Keratinocyte (primary cell): ENCODE measurements at regions not wholly inside any gene's neighbourhood (a gene's known extent, or its start where the extent isn't known, plus 50 kb on each side); places are given as distances from the start of the nearest gene placed in this dataset.

Experiments used
- DNase-seq: peaks from one replicate; pipeline ENCODE4 v3.0.0-alpha.2; 2011; ENCODE audit warnings: low read depth, missing footprints, low spot score
- FAIRE-seq: peaks from 2 replicates; lab custom pipeline; 2011; peaks lifted over from hg19 to GRCh38; lab: Jason Lieb, UNC
- H2AFZ ChIP-seq: 2 replicates; pipeline ENCODE4 v1.6.0; 2012; ENCODE audit warnings: low read length, control low read depth, inconsistent platforms; ENCODE audit not compliant: control insufficient read depth
- H3K27ac ChIP-seq: 2 replicates; pipeline ENCODE4 v1.5.1; 2011; ENCODE audit warnings: low read length; ENCODE audit not compliant: control insufficient read depth, insufficient read depth
- H3K27me3 ChIP-seq: 3 replicates; pipeline ENCODE4 v1.6.0; 2011; ENCODE audit warnings: low read length; ENCODE audit not compliant: control insufficient read depth, insufficient read depth; ENCODE audit errors: extremely low read depth
- H3K36me3 ChIP-seq, 2 experiments: 2 replicates in 1 of 2; 3 replicates in 1 of 2; pipeline ENCODE4 v1.5.1; 2011; ENCODE audit warnings: low read length in 2 of 2, mild to moderate bottlenecking in 1 of 2; ENCODE audit not compliant: control insufficient read depth in 2 of 2, insufficient read depth in 2 of 2; ENCODE audit errors: extremely low read depth in 1 of 2
- H3K4me1 ChIP-seq: 3 replicates; pipeline ENCODE4 v1.5.1; 2011; ENCODE audit warnings: low read length; ENCODE audit not compliant: control insufficient read depth, insufficient read depth; ENCODE audit errors: extremely low read depth
- H3K4me2 ChIP-seq: 3 replicates; pipeline ENCODE4 v1.6.0; 2011; ENCODE audit warnings: low read depth, low read length; ENCODE audit not compliant: control insufficient read depth, insufficient read depth; ENCODE audit errors: extremely low read depth
- H3K4me3 ChIP-seq, 3 experiments: fragments of 200-600 bp in 1 of 3; sonication (generic) in 1 of 3; 2 replicates in 2 of 3; 3 replicates in 1 of 3; pipeline ENCODE4 v1.5.1; 2011 to 2016; ENCODE audit warnings: low read length in 3 of 3, mild to moderate bottlenecking in 3 of 3, control low read depth in 2 of 3, inconsistent platforms in 1 of 3, low read depth in 1 of 3, mixed read lengths in 1 of 3, mixed run types in 1 of 3, moderate library complexity in 1 of 3; ENCODE audit not compliant: control insufficient read depth in 2 of 3, insufficient read depth in 2 of 3; ENCODE audit errors: extremely low read depth in 1 of 3
- H3K79me2 ChIP-seq: 2 replicates; pipeline ENCODE4 v1.6.0; 2012; ENCODE audit warnings: low read length; ENCODE audit not compliant: control insufficient read depth, insufficient read depth
- H3K9ac ChIP-seq: 3 replicates; pipeline ENCODE4 v1.6.0; 2011; ENCODE audit warnings: low read length; ENCODE audit not compliant: control insufficient read depth, insufficient read depth; ENCODE audit errors: extremely low read depth
- H3K9me1 ChIP-seq: 3 replicates; pipeline ENCODE4 v1.6.0; 2011; ENCODE audit warnings: low read length; ENCODE audit not compliant: control insufficient read depth, insufficient read depth; ENCODE audit errors: extremely low read depth
- H3K9me3 ChIP-seq: 2 replicates; pipeline ENCODE4 v1.5.1; 2012; ENCODE audit warnings: low read depth, low read length; ENCODE audit not compliant: control insufficient read depth
- H4K20me1 ChIP-seq: 3 replicates; pipeline ENCODE4 v1.6.0; 2011; ENCODE audit warnings: low read length; ENCODE audit not compliant: control insufficient read depth, insufficient read depth; ENCODE audit errors: extremely low read depth
- EZH2 ChIP-seq: IDR thresholded peaks from one replicate; pipeline ENCODE4 v1.6.1; 2012; ENCODE audit warnings: inconsistent platforms, mild to moderate bottlenecking, low read length, moderate library complexity
- dilution Hi-C: fragments of 300-500 bp; cut with MboI; formaldehyde crosslinking; loops from one replicate; pipeline ENCODE4 v1.7.0; 2020; ENCODE audit warnings: low sequenced_read_pairs; ENCODE audit not compliant: extremely low pct_ligation_motif_present
- TF ChIP-seq, protein P1 (sequence below), 3 experiments: IDR thresholded peaks in 1 of 3; conservative IDR thresholded peaks in 1 of 3; optimal IDR thresholded peaks in 1 of 3; 2 replicates in 2 of 3; 3 replicates in 1 of 3; pipeline versions ENCODE3 to v1.5.1; 2011; ENCODE audit warnings: low read length in 3 of 3, mild to moderate bottlenecking in 3 of 3, moderate library complexity in 2 of 3, control low read depth in 1 of 3, inconsistent platforms in 1 of 3; ENCODE audit not compliant: insufficient read depth in 2 of 3; ENCODE audit errors: extremely low read depth in 1 of 3

DNA sequence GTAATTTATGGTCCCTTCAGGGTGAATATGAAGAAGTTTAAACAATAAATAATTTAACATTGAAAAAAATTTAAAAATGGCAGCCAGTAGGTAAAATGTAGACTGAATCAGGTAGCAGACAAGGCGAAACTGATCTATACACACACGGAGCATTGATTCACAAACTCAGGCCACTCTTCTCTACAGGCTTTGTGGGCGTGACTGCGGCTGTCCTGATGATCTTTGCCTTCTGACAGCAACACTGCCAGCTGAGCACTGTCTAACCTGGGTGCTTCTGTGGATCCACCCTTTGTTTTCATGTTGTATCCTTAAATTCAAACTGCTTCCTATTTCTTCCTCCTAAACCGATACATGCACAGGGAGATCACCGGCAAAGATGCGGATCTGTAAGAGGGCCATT is 315.4 kb upstream of the ADCY2 start:
- dilution Hi-C loops, result no loop called here
- no peaks in the 10 kb centered on the region for H3K9me1 ChIP-seq
- H3K4me2 ChIP-seq, result no peak overlapping the region
- H4K20me1 ChIP-seq, result no peaks in the 10 kb centered on the region
- no peaks in the 10 kb centered on the region for H3K9me3 ChIP-seq
- TF ChIP-seq, protein P1, sequence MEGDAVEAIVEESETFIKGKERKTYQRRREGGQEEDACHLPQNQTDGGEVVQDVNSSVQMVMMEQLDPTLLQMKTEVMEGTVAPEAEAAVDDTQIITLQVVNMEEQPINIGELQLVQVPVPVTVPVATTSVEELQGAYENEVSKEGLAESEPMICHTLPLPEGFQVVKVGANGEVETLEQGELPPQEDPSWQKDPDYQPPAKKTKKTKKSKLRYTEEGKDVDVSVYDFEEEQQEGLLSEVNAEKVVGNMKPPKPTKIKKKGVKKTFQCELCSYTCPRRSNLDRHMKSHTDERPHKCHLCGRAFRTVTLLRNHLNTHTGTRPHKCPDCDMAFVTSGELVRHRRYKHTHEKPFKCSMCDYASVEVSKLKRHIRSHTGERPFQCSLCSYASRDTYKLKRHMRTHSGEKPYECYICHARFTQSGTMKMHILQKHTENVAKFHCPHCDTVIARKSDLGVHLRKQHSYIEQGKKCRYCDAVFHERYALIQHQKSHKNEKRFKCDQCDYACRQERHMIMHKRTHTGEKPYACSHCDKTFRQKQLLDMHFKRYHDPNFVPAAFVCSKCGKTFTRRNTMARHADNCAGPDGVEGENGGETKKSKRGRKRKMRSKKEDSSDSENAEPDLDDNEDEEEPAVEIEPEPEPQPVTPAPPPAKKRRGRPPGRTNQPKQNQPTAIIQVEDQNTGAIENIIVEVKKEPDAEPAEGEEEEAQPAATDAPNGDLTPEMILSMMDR (optimal IDR thresholded peaks at IDR 0.05 in 1 of 3, IDR thresholded peaks at IDR 0.05 in 1 of 3, conservative IDR thresholded peaks at IDR 0.05 in 1 of 3; ENCODE audit: extremely low read depth in 1 of 3, insufficient read depth in 2 of 3, low read length in 3 of 3), result no peak
- TF ChIP-seq EZH2, result no peak
- FAIRE-seq (no peak), DNase-seq (no peak)
- no peaks in the 10 kb centered on the region for H3K36me3 ChIP-seq
- no peaks in the 10 kb centered on the region for H3K4me1 ChIP-seq
- H3K79me2 ChIP-seq, result no peaks in the 10 kb centered on the region
- H2AFZ ChIP-seq, result no peak overlapping the region
- H3K9ac ChIP-seq, result no peak overlapping the region
- H3K27ac ChIP-seq, result no peak overlapping the region
- no peaks in the 10 kb centered on the region for H3K27me3 ChIP-seq
- H3K4me3 ChIP-seq, result no peak overlapping the region

DNA sequence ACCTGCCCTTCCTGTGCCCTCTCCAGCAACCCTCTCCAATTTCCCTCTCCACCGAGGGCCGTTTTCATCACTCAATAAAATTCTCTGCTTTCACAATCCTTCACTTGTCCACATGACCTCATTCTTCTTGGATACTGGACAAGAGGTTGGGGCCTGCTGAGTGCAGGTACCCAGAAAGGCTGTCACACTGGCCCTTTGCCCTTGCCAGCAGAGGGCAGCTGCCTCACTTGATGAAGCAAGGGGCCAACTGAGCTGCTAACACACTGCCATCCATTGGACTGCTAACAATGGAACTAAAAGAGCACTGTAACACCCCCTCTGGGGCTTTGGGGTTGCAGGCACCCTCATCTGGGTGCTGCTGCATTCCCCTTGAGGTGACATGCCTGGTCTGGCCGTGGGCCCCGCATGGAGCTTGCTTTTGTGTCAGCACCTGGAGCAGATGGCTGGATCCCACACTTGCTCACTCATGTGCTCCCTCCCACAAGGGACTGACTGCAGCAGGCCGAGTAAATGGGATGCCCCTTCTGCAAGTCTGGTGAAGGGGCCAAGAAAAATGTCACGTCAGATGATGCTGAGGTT is 308.1 kb upstream of the ADCY2 start:
- no peak for TF ChIP-seq EZH2
- TF ChIP-seq, protein P1 (optimal IDR thresholded peaks at IDR 0.05 in 1 of 3, IDR thresholded peaks at IDR 0.05 in 1 of 3, conservative IDR thresholded peaks at IDR 0.05 in 1 of 3; ENCODE audit: extremely low read depth in 1 of 3, insufficient read depth in 2 of 3, low read length in 3 of 3), result peak in 2 of 3 experiments; percentile 9 to 21
- Histone ChIP-seq H4K20me1 (no peaks in the 10 kb centered on the region), H3K9me3 (no peaks in the 10 kb centered on the region), H3K4me1 (no peaks in the 10 kb centered on the region), H3K79me2 (no peaks in the 10 kb centered on the region), H3K4me3 (no peak overlapping the region), H3K36me3 (no peaks in the 10 kb centered on the region), H3K27ac (no peak overlapping the region), H3K9ac (no peak overlapping the region), H3K27me3 (no peaks in the 10 kb centered on the region), H3K9me1 (no peaks in the 10 kb centered on the region), H3K4me2 (no peak overlapping the region), H2AFZ (no peak overlapping the region)
- FAIRE-seq (no peak), DNase-seq (no peak)
- dilution Hi-C loops, result no loop called here
